Karpas-422 (cell line): ENCODE measurements at regions not wholly inside any gene's neighbourhood (a gene's known extent, or its start where the extent isn't known, plus 50 kb on each side); places are given as distances from the start of the nearest gene placed in this dataset.
"Not testable (repeated sequence)": the region's sequence is repeated elsewhere in the genome, so short reads cannot be mapped to it uniquely, and the experiment has no call there.

Experiments
- DNase-seq: peaks from one replicate; pipeline ENCODE4 v3.0.0-alpha.2; 2015
- H2AFZ ChIP-seq: fragments of 200-600 bp; sonication (generic); 2 replicates; pipeline ENCODE4 v1.6.1; 2014; ENCODE audit warnings: antibody characterized with exemption, low read length, mixed read lengths
- H3K27ac ChIP-seq: fragments of 200-600 bp; sonication (generic); 2 replicates; pipeline ENCODE4 v1.5.1; 2014; ENCODE audit warnings: mild to moderate bottlenecking, low read length, moderate library complexity
- H3K27me3 ChIP-seq: fragments of 200-600 bp; sonication (generic); 2 replicates; pipeline ENCODE4 v1.6.1; 2014; ENCODE audit warnings: low read length, mixed read lengths
- H3K36me3 ChIP-seq: fragments of 200-600 bp; sonication (generic); 2 replicates; pipeline ENCODE4 v1.6.1; 2014; ENCODE audit warnings: low read length, mixed read lengths; ENCODE audit not compliant: insufficient read depth
- H3K4me1 ChIP-seq: fragments of 200-600 bp; sonication (generic); 2 replicates; pipeline ENCODE4 v1.6.1; 2014; ENCODE audit warnings: mild to moderate bottlenecking, low read length, mixed read lengths
- H3K4me2 ChIP-seq: fragments of 200-600 bp; sonication (generic); 2 replicates; pipeline ENCODE4 v1.6.1; 2014; ENCODE audit warnings: low read length, low read depth, mild to moderate bottlenecking; ENCODE audit not compliant: poor library complexity, severe bottlenecking
- H3K4me3 ChIP-seq: fragments of 200-600 bp; sonication (generic); 2 replicates; pipeline ENCODE4 v1.5.1; 2014; ENCODE audit warnings: mild to moderate bottlenecking, antibody characterized with exemption, low read length, mixed read lengths
- H3K79me2 ChIP-seq: fragments of 200-600 bp; sonication (generic); 2 replicates; pipeline ENCODE4 v1.6.1; 2014; ENCODE audit warnings: mild to moderate bottlenecking, low read length, mixed read lengths
- H3K9ac ChIP-seq: fragments of 200-600 bp; sonication (generic); 2 replicates; pipeline ENCODE4 v1.6.0; 2014; ENCODE audit warnings: low read length
- H3K9me2 ChIP-seq: fragments of 200-600 bp; sonication (generic), shearing (Covaris generic); replicated peaks from 2 replicates; pipeline ENCODE4 v1.6.0; 2014; ENCODE audit warnings: mild to moderate bottlenecking, low read length, moderate library complexity; ENCODE audit not compliant: insufficient read depth
- H3K9me3 ChIP-seq: fragments of 300-700, 200-600 bp; sonication (generic); 2 replicates; pipeline ENCODE4 v1.6.1; 2014; ENCODE audit warnings: low read length, mixed read lengths
- H4K20me1 ChIP-seq: fragments of 200-600 bp; sonication (generic); 2 replicates; pipeline ENCODE4 v1.6.1; 2014; ENCODE audit warnings: mild to moderate bottlenecking, antibody characterized with exemption, low read length, low read depth; ENCODE audit not compliant: insufficient read depth

DNA sequence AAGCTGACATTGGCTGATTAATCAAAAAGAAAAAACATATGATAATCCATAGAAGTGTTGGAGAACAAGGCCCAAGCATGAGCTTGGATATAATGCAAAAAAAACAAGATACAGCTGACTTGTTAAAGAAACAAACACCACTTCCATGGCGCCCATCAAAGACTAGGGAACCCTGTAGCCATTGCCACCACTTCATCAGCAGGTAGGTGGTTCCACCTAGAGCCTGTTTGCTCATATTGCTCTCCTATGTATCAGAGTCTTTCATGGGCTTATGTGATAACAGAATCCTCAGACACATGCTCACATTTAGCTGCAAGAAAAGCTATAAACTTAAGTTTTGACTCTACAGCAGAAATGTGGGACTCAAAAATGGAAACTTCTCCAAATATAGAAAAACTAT is 2179.9 kb downstream of the EPHA3 start:
- not testable (repeated sequence) for H3K4me2 ChIP-seq, H3K36me3 ChIP-seq, H3K9ac ChIP-seq, H3K27ac ChIP-seq, H3K79me2 ChIP-seq, H4K20me1 ChIP-seq, H3K27me3 ChIP-seq, H3K4me3 ChIP-seq, H3K4me1 ChIP-seq, H3K9me2 ChIP-seq, H3K9me3 ChIP-seq
- H2AFZ ChIP-seq = peak overlapping the region; percentile 88; the same call in 1 of the 2 replicates
- DNase-seq = peak; percentile 56

DNA sequence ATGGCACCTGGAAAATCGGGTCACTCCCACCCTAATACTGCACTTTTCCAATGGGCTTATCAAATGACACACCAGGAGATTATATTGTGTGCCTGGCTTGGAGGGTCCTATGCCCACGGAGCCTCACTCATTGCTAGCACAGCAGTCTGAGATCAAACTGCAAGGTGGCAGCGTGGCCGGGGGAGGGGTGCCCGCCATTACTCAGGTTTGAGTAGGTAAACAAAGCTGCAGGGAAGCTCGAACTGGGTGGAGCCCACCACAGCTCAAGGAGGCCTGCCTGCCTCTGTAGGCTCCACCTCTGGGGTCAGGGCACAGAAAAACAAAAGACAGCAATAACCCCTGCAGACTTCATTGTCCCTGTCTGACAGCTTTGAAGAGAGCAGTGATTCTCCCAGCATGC is 2184.0 kb downstream of the EPHA3 start:
- not testable (repeated sequence) for H3K79me2 ChIP-seq, DNase-seq, H2AFZ ChIP-seq, H3K9ac ChIP-seq, H3K4me1 ChIP-seq, H4K20me1 ChIP-seq, H3K9me3 ChIP-seq, H3K36me3 ChIP-seq, H3K4me2 ChIP-seq, H3K4me3 ChIP-seq, H3K9me2 ChIP-seq, H3K27ac ChIP-seq, H3K27me3 ChIP-seq
